Suprapubic skin (tissue), 4 donors: ENCODE measurements at regions not wholly inside any gene's neighbourhood (a gene's known extent, or its start where the extent isn't known, plus 50 kb on each side); places are given as distances from the start of the nearest gene placed in this dataset.

Experiments
- EP300 ChIP-seq: sonication (generic); formaldehyde crosslinking; IDR thresholded peaks from one replicate; pipeline ENCODE4 v1.6.1; 2017; ENCODE audit warnings: antibody characterized with exemption
- POLR2A ChIP-seq, 2 donors: fragments of 450-650 bp; IDR thresholded peaks; one replicate each; pipeline ENCODE4 v1.6.1; 2017; ENCODE audit warnings: antibody characterized with exemption in 2 of 2, mild to moderate bottlenecking in 2 of 2, moderate library complexity in 2 of 2
- POLR2AphosphoS5 ChIP-seq, 3 donors: sonication (generic); formaldehyde crosslinking; IDR thresholded peaks; one replicate each; pipeline ENCODE4 v1.6.1; 2017; ENCODE audit warnings: antibody characterized with exemption in 3 of 3
- TF ChIP-seq, protein P1 (sequence below), 2 donors: fragments of 200-600 bp in 1 of 2; fragments of 450-650 bp in 1 of 2; sonication (generic) in 1 of 2; IDR thresholded peaks; one replicate each; pipeline ENCODE4 v1.5.1; 2016 to 2019; ENCODE audit warnings: antibody characterized with exemption in 2 of 2, mild to moderate bottlenecking in 1 of 2, moderate library complexity in 1 of 2

DNA sequence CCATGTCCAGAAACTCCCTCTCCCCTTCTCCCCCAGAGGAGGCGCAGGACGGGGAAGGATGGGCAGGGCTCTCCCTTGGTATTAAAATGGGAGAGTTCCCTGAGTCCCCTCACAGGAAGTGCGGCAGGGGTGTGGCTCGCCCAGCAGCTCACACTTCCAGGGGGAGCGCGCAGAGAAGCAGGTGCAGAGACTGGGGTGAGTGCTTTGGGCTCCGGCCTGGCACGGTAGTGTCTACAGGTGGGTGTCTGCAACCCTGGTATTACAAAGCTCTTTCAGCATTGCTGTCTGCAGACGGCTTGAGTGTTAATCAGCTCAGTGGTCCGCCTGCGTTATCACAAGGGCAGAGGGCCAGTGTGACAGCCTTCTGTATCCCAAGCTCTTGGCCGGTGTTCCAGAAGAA, 114.9 kb upstream of the FBXL7 start:
- TF ChIP-seq, protein P1, sequence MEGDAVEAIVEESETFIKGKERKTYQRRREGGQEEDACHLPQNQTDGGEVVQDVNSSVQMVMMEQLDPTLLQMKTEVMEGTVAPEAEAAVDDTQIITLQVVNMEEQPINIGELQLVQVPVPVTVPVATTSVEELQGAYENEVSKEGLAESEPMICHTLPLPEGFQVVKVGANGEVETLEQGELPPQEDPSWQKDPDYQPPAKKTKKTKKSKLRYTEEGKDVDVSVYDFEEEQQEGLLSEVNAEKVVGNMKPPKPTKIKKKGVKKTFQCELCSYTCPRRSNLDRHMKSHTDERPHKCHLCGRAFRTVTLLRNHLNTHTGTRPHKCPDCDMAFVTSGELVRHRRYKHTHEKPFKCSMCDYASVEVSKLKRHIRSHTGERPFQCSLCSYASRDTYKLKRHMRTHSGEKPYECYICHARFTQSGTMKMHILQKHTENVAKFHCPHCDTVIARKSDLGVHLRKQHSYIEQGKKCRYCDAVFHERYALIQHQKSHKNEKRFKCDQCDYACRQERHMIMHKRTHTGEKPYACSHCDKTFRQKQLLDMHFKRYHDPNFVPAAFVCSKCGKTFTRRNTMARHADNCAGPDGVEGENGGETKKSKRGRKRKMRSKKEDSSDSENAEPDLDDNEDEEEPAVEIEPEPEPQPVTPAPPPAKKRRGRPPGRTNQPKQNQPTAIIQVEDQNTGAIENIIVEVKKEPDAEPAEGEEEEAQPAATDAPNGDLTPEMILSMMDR (IDR thresholded peaks at IDR 0.05) = no peak
- no peak for TF ChIP-seq POLR2A (IDR thresholded peaks at IDR 0.05)
- TF ChIP-seq EP300 = no peak
- no peak for TF ChIP-seq POLR2AphosphoS5 (IDR thresholded peaks at IDR 0.05)
